Stimulated activated CD8-positive, alpha-beta memory T cell treated with anti-CD3 and anti-CD28 coated beads, Interleukin-4, amount 100 ng/mL, for 24 hours (primary cell): ENCODE measurements at regions not wholly inside any gene's neighbourhood (a gene's known extent, or its start where the extent isn't known, plus 50 kb on each side); places are given as distances from the start of the nearest gene placed in this dataset.
"Not testable (repeated sequence)": the region's sequence is repeated elsewhere in the genome, so short reads cannot be mapped to it uniquely, and the experiment has no call there.

Source experiments
- DNase-seq: peaks from one replicate; pipeline ENCODE4 v3.0.0-alpha.2; 2020; ENCODE audit warnings: low read depth

DNA sequence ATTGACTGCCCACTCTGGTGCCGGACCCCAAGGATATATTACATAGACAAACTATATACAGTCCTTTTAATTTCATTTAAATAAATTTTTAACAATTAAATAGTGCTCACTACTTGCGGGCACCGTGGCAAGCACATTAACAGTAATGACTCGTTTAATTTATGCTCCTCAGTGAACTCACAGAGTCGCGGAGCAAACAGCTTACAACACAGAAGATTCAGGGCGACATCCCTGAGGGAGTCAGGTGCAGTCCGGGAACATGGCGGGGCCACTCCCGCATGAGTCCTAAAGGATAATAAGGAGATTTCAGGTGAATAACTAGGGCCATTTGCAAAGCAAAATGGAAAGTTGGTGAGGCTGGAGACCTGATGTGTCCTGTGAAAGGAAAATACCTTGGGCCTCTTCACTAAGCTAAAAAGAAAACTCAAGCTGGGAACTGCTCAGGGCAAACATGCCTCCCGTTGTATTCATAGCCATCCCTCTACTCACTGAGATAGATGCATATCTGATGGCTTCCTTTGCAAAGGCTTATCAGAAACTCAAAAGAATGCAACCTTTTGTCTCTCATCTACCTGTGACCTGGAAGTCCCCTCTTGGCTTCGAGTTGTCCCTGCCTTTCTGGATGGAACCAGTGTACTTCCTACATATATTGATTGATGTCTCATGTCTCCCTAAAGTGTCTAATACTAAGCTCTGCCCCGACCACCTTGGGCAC, 125.6 kb downstream of the KLF6 start:
- no peak for DNase-seq

DNA sequence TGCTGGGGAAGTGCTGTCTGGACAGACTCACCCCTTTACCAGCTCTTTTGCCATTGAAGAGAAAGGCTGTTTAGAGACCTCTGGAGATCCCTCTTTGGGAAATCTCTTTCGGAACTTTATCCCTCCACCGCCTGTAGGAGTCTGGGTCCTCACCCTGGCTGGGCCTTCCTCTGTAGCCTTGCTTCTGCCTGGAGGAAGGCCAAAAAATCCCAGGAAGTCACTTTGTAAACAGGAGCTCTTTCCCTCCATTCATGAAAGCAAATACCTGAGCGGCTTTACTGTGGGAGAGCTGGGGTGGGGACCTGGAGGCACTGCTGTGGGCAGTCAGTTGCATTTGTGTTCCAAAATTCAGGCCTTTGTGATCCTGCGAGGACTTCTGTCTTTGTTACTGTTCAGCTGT, 126.2 kb downstream of the KLF6 start:
- DNase-seq = no peak

DNA sequence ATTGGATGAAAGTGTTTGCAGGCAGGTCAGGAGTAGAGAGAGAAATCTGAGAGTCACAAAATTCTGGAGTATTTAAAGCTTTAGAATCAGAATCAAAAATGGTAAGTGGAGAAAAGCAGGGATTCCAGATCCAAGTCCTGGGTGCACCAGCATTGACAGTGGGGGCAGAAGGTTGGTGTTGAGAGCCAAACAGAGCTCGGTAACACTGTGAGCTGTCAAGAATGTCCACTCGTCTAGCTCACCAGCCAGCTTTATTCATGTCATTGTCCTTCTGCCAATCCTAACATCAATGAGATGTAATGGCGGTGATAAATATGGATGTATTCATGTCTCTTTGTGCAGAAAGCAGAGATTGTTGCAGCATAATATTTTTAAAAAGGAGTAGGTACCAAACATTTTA, 128.8 kb downstream of the KLF6 start:
- DNase-seq = no peak

DNA sequence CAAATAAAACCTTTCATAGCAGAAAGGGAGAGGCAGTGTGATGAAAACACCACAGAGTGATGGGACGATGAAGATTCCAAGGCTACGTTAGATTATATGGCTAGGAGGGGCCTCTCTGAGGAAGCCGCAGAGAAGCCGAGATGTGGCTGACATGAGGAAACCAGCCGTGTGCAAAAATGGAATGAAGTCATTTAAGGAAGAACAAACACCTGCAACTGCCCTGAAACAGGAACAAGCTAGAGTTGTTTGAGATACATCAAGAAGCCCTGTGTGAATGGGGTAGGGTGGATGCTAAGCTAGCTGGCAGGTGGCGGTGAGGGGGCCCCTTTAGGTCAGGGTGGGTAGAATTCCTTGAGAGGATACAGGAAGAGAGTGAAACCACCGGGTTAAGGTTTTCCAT, 129.5 kb downstream of the KLF6 start:
- DNase-seq = no peak

DNA sequence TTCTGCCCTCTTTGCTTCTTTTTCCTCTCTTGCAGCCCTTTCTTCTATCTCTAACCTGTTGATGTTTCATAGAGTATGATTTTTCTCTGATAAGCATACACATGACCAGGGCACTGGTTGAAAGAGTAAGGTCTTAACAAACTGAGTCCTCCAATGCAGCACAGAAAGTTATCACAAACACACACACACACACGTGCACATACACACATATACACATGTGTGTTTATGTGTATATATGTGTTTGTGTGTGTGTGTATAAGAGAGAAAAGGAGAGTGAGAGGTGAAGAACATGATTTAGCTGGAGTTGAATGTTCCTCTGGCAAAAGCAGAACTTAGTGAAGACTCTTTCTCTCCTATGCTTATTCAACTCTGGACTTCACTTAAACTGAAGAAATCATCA, 130.0 kb downstream of the KLF6 start:
- no peak for DNase-seq

DNA sequence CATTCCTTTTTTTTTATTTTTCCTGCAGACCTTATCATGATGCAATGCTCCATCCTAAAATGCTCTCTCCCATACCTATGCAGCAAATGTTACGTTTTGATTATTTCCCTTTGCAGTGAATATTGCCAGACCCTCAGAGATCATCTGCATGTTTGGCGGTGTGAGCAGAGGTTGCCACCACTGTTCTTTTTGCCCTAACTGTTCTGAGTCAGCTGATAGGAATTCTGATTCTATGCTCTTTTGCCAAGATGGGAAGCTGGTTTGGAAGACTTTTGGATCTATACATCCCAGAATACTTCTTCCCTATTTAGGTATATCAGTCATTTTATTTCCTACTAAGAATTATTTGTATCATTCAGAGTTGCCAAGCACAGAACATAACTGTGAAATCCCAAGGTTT, 130.5 kb downstream of the KLF6 start:
- no peak for DNase-seq

DNA sequence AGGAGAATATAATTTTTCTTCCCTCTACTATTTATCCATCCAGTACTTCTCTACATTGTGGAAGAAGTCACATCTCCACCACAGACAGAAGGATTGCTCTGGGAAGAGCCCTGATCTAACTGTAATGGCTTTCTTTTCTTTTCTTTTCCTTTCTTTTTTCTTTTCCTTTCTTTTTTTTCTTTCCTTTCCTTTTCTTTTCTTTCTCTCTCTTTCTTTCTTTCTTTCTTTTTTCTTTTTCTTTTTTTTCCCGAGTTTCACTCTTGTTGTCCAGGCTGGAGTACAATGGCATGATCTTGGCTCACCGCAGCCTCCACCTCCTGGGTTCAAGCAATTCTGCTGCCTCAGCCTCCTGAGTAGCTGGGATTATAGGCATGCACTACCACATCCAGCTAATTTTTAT, 131.7 kb downstream of the KLF6 start:
- not testable (repeated sequence) for DNase-seq

DNA sequence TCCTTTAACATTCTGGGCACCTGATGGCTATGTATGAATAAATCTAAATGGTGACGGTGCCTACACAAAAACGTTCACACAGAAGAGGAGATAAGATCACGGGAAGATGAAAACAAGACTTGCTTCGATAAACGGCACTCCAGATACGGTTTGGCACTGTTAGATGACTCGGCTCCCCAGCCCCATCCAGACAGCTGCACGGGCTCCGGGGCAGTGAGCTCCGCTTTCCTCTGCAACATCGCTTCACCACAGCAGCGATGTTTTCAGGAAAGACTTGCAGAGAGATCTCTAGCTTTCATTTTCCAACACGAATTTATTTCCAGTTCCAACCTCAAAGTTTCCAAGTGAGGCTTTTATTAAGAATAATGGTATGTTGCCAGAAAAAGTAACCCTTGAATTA, 132.1 kb downstream of the KLF6 start:
- no peak for DNase-seq

DNA sequence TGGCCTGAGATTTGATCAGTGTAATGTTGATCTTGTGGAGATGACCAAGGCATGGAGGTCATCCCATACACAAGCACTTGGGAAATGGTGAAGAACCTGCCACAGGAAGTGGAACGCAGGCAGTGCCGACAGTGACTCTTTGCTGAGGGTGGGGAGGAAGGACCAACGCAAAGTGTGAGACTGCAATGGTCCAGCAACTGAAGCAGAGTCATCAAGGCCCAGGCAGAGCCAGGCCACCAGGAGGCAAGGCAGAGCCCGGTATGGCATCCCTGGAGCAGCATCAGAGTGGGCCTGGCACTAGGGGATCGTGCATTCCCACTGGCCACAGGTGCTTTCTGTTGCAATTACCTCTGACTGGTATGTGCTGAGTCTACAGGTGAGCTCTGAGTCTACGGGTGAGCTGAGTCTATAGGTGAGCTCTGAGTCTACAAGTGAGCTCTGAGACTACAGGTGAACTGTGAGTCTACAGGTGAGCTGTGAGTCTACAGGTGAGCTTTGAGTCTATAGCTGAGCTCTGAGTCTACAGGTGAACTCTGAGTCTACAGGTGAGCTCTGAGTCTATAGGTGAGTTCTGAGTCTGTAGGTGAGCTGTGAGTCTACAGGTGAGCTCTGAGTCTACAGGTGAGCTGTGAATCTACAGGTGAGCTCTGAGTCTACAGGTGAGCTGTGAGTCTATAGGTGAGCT, 132.9 kb downstream of the KLF6 start:
- DNase-seq = no peak

DNA sequence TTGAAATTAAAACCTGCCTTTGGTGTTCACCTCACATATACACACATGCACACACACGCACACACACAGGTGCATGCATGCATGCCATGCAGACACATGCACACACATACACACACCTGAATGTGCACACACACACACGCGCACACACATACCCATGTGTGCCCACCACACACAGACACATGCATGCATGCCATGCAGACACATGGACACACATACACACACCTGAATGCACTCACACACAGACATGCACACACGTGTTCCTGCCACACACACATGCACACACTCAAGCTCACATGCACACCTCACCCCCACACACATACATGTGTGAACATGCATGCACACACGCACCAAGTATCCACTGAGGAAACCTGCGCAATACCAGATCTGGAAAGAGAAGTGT, 136.4 kb downstream of the KLF6 start:
- DNase-seq = no peak

DNA sequence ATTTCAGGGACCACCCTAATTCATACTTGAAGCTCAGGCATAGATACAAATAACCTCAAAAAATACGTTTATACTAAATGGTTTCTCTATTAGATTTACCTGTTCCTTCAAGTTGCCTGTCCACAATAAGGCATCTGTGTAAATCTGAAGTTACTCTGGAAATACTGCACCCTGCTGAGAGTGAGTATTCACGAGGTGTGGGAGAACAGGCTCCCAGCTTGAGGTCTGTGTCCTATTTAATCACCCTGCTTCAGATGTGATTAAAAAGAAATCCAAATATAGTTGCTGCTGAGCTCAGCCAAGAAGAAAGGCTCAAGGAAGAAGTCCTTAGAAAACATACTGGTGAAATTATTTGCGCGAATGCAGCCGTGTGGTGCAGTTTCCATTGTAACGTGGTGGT, 136.8 kb downstream of the KLF6 start:
- DNase-seq = no peak

DNA sequence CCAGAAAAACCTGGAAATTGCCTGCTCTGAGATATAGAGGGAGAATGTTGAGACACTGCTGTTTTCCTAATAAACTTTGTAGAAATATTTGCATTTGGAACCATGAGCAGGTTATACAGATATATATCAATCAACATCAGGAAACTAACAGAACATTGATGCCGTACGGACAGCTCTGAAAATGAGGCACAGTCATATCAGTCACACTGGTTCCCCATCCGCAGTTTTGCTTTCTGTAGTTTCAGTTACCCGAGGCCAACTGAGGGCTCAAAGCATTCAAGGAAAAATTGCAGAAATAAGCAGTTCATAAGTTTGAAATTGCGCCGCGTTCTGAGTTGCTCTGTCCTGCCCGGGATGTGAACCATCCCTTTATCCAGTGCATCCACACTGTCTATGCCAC, 137.9 kb downstream of the KLF6 start:
- DNase-seq = no peak

DNA sequence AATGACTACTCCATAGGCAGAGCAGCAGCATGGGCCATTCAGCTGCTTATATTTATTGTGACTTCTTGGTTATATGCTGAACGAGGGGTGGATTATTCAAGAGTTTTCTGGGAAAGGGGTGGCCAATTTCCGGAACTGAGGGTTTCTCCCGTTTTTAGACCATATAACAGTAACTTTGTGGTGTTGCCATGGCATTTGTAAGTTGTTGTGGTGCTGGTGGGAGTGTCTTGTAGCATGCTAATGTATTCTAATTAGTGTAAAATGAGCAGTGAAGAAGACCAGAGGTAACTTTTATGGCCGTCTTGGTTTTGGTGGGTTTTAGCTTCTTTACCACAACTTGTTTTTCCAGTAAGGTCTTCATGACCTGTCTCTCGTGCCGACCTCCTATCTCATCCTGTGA, 139.6 kb downstream of the KLF6 start:
- no peak for DNase-seq

DNA sequence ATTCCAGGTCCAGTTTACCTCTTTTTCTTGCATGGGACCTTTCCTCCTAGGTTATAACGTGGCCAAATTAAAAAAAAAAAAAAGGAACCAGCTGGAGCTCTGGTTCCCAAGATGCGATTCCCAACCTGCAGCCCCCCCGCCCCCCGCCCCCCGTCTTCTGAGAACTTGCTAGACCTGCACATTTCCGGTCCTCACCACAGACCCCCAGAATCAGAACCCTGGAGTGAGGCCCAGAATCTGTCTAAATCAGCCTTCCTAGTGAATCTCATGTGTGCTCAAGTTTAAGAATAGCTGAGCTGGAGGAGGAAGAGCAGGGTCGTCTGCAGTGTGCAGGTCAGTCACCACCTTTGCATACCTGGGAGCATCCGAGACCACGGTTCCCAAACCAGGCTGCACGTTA, 144.2 kb downstream of the KLF6 start:
- DNase-seq = no peak

DNA sequence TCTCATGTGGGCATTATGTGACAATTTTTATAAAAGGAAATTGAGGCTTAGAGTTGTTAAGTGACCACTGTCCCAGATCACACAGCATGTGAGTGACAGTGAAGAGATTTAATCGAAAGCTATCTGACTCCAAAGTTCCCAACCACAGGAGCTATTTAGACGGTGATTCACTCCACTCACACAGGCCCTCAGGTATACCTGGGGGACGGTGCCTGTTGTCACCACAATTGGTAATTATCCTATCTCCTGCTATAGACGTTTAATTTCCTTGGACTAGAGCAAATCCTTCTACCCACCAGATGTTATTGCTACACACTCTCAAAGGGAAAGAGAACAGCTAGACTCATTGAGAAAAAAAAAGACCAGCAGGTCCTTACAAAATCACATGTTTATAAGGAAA, 145.5 kb downstream of the KLF6 start:
- no peak for DNase-seq

DNA sequence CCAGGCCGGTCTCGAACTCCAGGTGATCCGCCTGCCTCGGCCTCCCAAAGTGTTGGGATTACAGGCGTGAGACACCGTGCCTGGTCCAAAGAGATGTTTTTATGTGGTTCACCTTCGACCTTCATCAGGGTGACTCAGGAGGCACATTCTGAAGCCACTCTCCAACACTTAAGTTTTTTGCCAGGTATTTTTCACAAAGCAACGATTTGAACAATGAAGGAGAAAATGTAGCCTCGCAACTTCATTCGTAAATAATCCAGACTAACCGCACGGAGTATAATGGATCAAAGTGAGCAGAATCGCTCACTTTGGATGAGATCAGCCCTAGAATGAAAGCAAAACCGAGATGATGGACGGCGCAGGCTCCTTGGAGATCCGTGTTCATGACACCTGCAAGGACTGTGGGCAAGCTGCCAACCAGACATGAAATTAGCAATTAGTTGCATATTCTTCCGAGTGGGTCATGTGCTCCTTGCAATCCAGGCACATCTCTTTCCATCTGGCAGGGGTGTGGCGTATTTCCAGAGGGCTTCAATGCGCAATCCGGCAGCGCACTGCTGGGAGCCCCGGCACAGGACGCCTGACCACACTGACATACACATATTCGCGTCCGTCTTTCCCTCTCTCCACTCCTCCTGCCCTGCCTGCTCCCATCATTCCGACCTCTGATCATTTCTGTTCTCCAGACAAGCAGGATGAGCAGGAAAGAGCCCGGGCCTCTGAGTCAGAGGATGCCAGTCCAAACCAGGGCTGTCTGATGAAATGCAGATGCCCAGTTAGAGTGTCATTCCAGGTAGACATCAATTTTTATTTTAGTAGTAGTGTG, 148.4 kb downstream of the KLF6 start:
- DNase-seq = no peak

DNA sequence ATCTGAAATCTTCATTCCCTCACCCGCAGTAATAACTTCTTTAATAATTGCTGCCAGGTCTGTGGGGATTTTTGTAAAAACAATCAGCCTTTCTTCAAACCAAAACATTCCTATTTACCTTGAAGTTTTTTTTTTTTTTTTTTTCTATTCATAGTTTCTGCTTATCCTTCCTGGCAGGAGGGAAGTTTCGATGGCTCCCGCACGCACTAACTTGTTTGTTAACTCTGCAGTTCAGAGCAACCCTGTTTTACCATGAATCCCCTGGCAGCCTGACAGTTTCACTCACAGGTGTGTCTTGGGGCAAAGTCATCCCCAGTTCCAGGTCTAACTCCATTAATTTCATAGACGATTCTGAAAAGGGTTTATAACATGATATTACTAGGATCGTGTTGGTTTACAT, 149.3 kb downstream of the KLF6 start:
- no peak for DNase-seq

DNA sequence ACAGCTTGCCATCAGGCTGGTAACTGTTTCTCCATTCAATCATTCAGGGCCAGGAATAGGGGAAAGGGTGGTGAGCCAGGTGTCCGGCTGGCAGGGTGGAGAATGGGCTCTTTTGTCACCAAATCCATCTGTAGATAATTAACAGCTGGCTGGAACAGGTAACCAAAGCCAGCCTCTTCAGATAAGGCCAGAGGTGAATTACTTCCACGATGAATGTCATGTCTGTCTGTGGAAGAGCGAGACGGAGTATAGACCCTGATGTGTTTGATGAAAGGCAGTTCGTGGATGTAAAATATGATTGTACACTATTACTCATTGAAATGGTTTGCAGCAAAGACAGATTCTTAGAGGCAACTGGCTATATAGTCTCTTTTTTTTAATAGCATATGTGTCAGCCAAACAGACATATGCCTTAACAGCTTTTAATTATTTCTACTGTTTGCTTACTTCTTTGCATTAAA, 149.8 kb downstream of the KLF6 start:
- DNase-seq = no peak

DNA sequence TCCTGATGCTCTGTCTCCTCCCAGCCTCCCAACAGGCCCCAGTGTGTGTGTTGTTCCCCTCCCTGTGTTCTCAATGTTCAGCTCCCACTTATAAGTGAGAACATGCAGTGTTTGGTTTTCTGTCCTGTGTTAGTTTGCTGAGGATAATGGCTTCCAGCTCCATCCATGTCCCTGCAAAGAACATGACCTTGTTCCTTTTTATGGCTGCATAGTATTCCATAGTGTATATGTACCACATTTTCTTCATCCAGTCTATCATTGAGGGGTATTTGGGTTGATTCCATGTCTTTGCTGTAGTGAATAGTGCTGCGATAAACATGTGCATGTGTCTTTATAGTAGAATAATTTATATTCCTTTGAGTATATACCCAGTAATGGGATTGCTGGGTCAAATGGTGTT, 150.4 kb downstream of the KLF6 start:
- not testable (repeated sequence) for DNase-seq

DNA sequence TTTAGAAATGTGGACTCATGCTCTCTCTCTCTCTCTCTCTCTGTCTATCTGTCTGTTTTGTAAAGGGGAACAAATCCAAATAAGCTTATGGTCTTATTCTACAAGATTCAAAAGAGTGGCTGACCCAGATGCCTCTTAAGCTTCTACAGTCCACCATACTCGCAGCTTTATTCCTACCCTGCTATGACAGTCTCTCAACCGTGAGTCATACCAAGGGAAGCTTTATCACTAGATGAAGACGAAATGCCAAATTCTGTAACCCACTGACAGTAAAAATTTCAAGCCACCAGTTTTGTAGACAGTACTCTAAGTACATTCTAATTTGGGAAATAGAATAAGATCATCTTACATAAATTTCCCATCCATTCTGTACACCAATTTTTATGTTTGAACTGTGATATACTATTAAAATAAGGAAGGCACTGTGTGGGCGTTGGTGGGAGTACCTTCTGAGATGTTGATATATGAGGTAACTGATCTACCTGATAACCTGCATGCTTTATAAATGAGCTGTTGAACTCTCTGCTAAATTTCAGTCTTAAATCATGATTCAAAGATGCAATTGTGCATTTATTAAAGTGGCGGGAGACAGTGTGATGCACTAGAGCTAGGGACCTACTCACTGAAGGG, 153.2 kb downstream of the KLF6 start:
- no peak for DNase-seq

DNA sequence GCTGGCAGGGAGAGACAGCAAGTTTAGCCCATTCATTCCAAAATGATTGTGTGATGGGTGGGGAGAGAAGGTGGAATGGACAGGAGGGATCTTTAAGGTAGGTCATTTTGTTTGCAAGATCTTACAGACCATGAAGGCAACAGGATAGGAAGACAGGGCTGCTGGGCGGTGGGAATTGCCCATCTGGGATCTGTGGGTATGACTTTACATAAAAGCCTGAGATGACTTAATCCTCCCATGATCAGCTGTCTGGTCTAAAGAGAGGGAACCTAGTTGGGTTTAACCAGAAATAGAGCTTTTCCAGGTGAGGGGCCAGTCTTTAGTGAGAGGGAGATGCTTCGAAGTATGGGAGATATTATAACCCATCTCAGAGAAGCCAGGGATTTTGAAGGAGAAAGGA, 153.7 kb downstream of the KLF6 start:
- DNase-seq = no peak

DNA sequence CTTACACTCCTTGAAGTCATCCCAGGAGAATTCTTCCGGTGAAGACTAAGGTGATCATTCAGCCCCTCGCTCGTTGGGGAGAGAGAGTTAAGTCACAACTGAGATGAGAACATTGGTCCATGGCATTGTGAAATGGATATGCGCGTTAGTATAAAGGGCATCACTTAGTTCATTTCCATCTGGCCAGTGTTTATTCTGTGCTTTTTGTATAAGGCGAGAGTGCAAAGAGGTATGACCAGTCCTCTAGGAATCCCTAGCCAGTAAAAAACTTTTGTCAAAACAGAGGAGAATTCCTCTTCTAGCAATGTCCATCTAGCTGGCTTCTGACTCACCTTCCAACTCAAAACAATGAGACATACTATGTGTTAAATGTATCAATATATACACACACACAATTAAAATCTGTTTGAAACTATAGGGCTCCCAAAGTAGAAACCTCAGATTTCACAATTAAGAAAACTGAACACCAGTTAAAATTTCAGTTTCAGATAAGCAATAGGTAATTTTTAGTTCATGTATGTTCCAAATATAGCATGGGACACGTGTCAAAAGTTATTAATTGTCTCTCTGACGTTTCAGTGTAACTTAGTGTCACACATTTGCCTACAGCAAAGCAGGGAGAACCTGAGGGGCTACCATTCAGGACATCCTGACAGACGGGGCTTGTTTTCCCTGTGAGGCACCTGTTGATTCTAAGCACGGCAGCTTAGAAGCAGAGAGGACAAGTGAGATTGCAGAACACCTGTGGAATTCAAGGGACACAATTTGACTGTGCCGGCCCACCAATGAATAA, 158.9 kb downstream of the KLF6 start:
- no peak for DNase-seq
